Transverse colon (tissue), 4 donors: ENCODE measurements at regions not wholly inside any gene's neighbourhood (a gene's known extent, or its start where the extent isn't known, plus 50 kb on each side); places are given as distances from the start of the nearest gene placed in this dataset.

ENCODE experiments used
- CTCF ChIP-seq, 5 experiments: fragments of 200-600 bp in 3 of 5; fragments of 450-650 bp in 2 of 5; sonication (generic) in 3 of 5; IDR thresholded peaks; 1 replicate in 2 of 5; 2 replicates in 3 of 5; pipeline ENCODE4 v1.5.1; 2016 to 2017; ENCODE audit warnings: antibody characterized with exemption in 5 of 5, inconsistent platforms in 3 of 5, mild to moderate bottlenecking in 2 of 5, moderate library complexity in 1 of 5
- POLR2A ChIP-seq: fragments of 450-650 bp; IDR thresholded peaks from one replicate; pipeline ENCODE4 v1.6.1; 2016; ENCODE audit warnings: antibody characterized with exemption, mild to moderate bottlenecking, moderate library complexity
- POLR2AphosphoS5 ChIP-seq, 3 donors: sonication (generic); formaldehyde crosslinking; IDR thresholded peaks; one replicate each; pipeline ENCODE4 v1.6.1; 2016; ENCODE audit warnings: antibody characterized with exemption in 3 of 3

GRCh38 chr21:15405214-15405613, 324.6 kb upstream of the USP25 start:
- no peak for TF ChIP-seq CTCF (IDR thresholded peaks at IDR 0.05)
- TF ChIP-seq POLR2A, result no peak
- no peak for TF ChIP-seq POLR2AphosphoS5 (IDR thresholded peaks at IDR 0.05)
